ENCODE measurements at regions not wholly inside any gene's neighbourhood (a gene's known extent, or its start where the extent isn't known, plus 50 kb on each side); places are given as distances from the start of the nearest gene placed in this dataset.

- Histone ChIP-seq H3K9me1 (replicated peaks; ENCODE audit: control insufficient read depth, extremely low read depth, insufficient read depth, low read length) (no peaks in the 10 kb centered on the region), H2AFZ (ENCODE audit: low read depth, low read length) (no peak overlapping the region), H3K27ac (ENCODE audit: insufficient read depth, low read depth, low read length) (no peak overlapping the region), H3K27me3 (ENCODE audit: control insufficient read depth in 2 of 2, insufficient read depth in 2 of 2, low read length in 2 of 2) (no peaks in the 10 kb centered on the region), H3K79me2 (ENCODE audit: control insufficient read depth, insufficient read depth, low read length) (no peaks in the 10 kb centered on the region), H4K20me1 (replicated peaks; ENCODE audit: control insufficient read depth, extremely low read depth, insufficient read depth, low read length) (no peaks in the 10 kb centered on the region), H3K9me3 (replicated peaks; ENCODE audit: control insufficient read depth, insufficient read depth, low read length) (peaks cover 1% of the 10 kb centered on the region), H3K4me1 (ENCODE audit: control insufficient read depth, extremely low read depth, insufficient read depth, low read length) (no peaks in the 10 kb centered on the region), H3K36me3 (ENCODE audit: control insufficient read depth in 2 of 2, extremely low read depth in 1 of 2, insufficient read depth in 2 of 2, low read length in 2 of 2) (no peaks in the 10 kb centered on the region), H3K4me2 (ENCODE audit: insufficient read depth, low read length) (no peak overlapping the region), H3K4me3 (replicated peaks in 1 of 3; ENCODE audit: insufficient read depth in 1 of 3, low read depth in 1 of 3, low read length in 3 of 3) (no peak overlapping the region), H3K9ac (replicated peaks; ENCODE audit: extremely low read depth, insufficient read depth, low read length) (no peak overlapping the region)
- TF ChIP-seq FOS (IDR thresholded peaks at IDR 0.05; ENCODE audit: borderline replicate concordance, insufficient read depth, low read length) (no peak), MAX (IDR thresholded peaks at IDR 0.05; ENCODE audit: insufficient read depth, insufficient read length) (no peak), POLR2A (IDR thresholded peaks at IDR 0.05; ENCODE audit: low read depth, low read length) (no peak), POLR2AphosphoS5 (IDR thresholded peaks at IDR 0.05; ENCODE audit: insufficient read depth, low read depth, low read length) (no peak), MYC (IDR thresholded peaks at IDR 0.05; ENCODE audit: low read depth, low read length) (no peak), GATA2 (IDR thresholded peaks at IDR 0.05; ENCODE audit: insufficient read depth, insufficient read length, low read depth, low read length) (no peak), CTCF (IDR thresholded peaks at IDR 0.05; ENCODE audit: extremely low read depth in 1 of 2, insufficient read depth in 1 of 2, low read depth in 1 of 2, low read length in 2 of 2) (no peak), EZH2 (IDR thresholded peaks at IDR 0.05; ENCODE audit: borderline replicate concordance, low read depth, low read length, severe bottlenecking) (no peak), JUN (IDR thresholded peaks at IDR 0.05; ENCODE audit: borderline replicate concordance, insufficient read depth, insufficient read length, low read depth) (no peak)
- intact Hi-C loops (cut with micrococcal nuclease), result no loop called here
- ChIA-PET CTCF (no interaction called here), POLR2A (no interaction called here)
- dilution Hi-C loops (cut with MboI; ENCODE audit: extremely low pct_ligation_motif_present, low sequenced_read_pairs), result no loop called here
- no TSS peak for BruUV-seq (replicated peaks)
- DNase-seq (ENCODE audit: low read depth, low spot score) (no peak), FAIRE-seq (no peak)
These were observed 621.5 kb upstream of the ZNF385D start for GRCh38 chr3:22372292-22373062.

All from endothelial cell of umbilical vein (primary cell).